Skin epidermis (tissue), 12 donors: ENCODE measurements at regions not wholly inside any gene's neighbourhood (a gene's known extent, or its start where the extent isn't known, plus 50 kb on each side); places are given as distances from the start of the nearest gene placed in this dataset.
A peak's percentile ranks its signal among the peaks of the same experiment; 100 is the strongest.

ENCODE experiments used
- H3K27ac ChIP-seq, 21 experiments: fragments of 200-600 bp; sonication (generic) in 11 of 21; one replicate each; pipeline ENCODE4 v1.5.0; 2020; ENCODE audit warnings: mild to moderate bottlenecking in 3 of 21, inconsistent platforms in 2 of 21, moderate library complexity in 2 of 21
- H3K4me3 ChIP-seq, 7 experiments: fragments of 200-600 bp; sonication (generic) in 2 of 7; one replicate each; pipeline ENCODE4 v1.5.0; 2020; ENCODE audit warnings: inconsistent platforms in 2 of 7, mild to moderate bottlenecking in 2 of 7, moderate library complexity in 1 of 7

DNA sequence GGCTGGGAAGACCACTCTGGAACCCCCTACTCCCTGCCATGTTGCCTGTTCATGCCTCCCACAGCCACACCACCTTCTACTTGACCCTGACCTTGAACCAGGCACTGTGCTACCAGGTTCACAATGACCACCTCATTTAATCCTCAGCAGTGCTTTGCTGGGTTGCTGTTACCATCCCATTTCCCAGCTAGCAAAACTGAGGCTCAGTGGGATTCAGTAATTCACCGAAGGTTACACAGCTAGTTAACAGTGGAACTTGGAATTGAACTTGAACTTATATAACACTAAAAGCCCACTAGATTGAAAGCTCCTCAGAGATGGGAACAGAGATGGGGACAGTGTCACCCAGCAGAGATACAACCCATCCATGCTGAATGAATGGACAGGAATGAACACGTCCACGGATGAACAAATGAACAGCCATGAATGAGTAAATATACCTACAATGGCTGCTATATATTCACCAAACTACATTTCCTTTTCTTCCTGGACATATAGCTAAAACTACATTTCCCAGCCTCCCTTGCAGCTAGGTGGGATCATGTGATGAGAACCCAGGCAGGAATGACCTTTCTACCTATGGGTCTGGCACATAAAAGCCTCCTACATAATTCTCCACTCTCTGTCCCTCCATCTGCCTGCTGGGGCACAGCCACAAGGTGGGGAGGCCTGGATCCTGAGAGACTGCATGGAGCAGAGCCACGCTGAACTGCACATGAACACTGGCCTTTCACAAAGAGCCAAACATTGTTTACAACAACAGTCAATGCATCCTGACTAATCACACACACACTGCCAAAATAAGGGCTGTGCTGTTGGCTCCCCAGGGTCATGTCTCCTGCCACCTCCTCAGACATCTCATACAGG lies 94.8 kb downstream of the RMI2 start:
- Histone ChIP-seq H3K4me3 (no peak overlapping the region), H3K27ac (no peak overlapping the region)

GRCh38 chr16:11440657-11441012 lies 95.4 kb downstream of the RMI2 start:
- H3K27ac ChIP-seq, result no peak overlapping the region
- H3K4me3 ChIP-seq, result no peak overlapping the region

DNA sequence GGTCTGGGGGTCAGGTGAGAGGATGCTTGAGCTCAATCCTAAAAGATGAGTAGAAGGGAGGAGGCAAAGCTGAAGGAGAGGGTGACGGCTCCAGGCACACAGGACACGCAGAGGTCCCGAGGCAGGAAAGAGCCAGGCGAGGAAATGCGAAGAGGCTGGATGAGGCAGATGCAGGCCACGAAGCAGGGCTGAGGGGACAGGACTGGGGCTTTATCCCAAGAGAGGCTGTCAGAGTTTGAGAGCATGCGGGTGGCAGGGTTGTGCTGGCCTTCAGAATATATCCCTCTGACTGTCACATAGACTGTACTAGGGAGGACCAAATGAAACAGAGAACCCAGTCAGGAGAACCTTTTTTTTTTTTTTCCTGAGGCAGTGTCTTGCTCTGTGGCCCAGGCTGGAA lies 100.2 kb downstream of the RMI2 start:
- Histone ChIP-seq H3K4me3 (no peak overlapping the region), H3K27ac (no peak overlapping the region)

GRCh38 chr16:11446566-11447119 lies 101.4 kb downstream of the RMI2 start:
- Histone ChIP-seq H3K27ac (no peak overlapping the region), H3K4me3 (no peak overlapping the region)

DNA sequence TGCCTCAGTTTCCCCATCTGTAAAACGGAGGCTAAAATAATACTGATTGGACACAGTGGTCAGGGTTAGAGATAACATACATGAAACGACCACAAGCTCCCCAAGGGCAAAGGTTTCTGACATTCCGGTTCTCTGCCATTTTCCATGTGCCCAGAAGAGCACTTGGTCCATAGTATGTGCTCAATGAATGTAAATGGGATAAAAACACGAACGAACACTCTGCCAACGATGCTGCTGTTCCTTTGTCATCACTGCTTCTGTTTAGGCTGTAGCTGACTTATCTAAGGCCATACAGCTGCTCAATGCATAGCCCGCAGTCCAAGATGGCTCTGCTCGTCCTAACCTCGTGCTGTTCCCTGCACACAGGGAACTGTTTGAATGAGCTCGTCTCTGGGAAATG lies 102.0 kb downstream of the RMI2 start:
- Histone ChIP-seq H3K4me3 (no peak overlapping the region), H3K27ac (no peak overlapping the region)

- no peak overlapping the region for H3K27ac ChIP-seq
- no peak overlapping the region for H3K4me3 ChIP-seq
Measured at GRCh38 chr16:11447836-11448235, 102.6 kb downstream of the RMI2 start.

- Histone ChIP-seq H3K4me3 (no peak overlapping the region), H3K27ac (no peak overlapping the region)
Measured at GRCh38 chr16:11448796-11449416, 103.6 kb downstream of the RMI2 start.

GRCh38 chr16:11449716-11450115 lies 104.5 kb downstream of the RMI2 start:
- Histone ChIP-seq H3K4me3 (no peak overlapping the region), H3K27ac (no peak overlapping the region)

DNA sequence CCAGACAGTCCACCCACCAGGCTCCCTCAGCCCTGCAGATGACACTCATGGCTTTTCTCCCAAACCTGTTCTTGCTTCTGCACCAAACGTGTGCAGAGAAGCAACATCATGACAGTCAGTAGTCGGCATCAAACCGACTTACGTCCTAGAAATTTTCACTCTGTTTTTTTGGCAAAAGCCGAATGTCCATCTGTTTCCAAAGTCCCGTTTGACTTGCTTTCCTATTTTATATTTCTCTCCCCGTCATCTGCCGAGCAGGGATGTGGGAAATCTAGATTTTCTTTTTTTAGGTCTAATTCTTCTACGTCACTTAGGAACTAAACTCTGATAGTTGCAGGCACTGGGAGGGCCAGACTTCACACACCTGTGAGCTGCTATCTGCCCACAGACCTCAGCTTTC lies 104.9 kb downstream of the RMI2 start:
- Histone ChIP-seq H3K27ac (no peak overlapping the region), H3K4me3 (no peak overlapping the region)

GRCh38 chr16:11452298-11452697 lies 107.0 kb downstream of the RMI2 start:
- Histone ChIP-seq H3K27ac (peak overlapping the region in 4 of 21 experiments; percentile 32 to 60 (median 44)), H3K4me3 (no peak overlapping the region)

GRCh38 chr16:11452746-11453389 lies 107.6 kb downstream of the RMI2 start:
- Histone ChIP-seq H3K27ac (peak overlapping the region in 7 of 21 experiments; percentile 18 to 60 (median 42)), H3K4me3 (no peak overlapping the region)

DNA sequence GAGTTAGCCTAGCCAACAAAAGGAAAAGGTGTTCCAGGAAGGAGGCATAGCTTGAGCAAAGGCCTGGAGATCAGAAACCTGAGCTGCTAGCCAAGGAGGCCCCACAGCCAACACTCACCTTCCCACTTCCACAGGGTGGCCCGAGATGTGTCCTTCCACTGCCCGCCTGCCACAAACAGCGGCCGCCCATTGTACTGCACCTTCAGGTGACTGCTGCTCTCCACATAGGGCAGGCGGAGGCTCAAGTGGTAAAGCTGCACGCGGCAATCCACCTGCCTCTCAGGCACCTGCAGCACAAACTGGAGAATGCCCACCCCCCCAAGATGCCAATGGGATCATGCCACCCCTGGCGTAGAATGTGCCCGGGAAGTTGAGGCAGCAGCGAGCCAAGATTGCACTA lies 111.5 kb downstream of the RMI2 start:
- no peak overlapping the region for H3K4me3 ChIP-seq

GRCh38 chr16:11459722-11460121 lies 114.5 kb downstream of the RMI2 start:
- Histone ChIP-seq H3K4me3 (no peak overlapping the region), H3K27ac (no peak overlapping the region)

More for the DNA sequence above, 111.5 kb downstream of the RMI2 start:
- H3K27ac ChIP-seq, result no peak overlapping the region

DNA sequence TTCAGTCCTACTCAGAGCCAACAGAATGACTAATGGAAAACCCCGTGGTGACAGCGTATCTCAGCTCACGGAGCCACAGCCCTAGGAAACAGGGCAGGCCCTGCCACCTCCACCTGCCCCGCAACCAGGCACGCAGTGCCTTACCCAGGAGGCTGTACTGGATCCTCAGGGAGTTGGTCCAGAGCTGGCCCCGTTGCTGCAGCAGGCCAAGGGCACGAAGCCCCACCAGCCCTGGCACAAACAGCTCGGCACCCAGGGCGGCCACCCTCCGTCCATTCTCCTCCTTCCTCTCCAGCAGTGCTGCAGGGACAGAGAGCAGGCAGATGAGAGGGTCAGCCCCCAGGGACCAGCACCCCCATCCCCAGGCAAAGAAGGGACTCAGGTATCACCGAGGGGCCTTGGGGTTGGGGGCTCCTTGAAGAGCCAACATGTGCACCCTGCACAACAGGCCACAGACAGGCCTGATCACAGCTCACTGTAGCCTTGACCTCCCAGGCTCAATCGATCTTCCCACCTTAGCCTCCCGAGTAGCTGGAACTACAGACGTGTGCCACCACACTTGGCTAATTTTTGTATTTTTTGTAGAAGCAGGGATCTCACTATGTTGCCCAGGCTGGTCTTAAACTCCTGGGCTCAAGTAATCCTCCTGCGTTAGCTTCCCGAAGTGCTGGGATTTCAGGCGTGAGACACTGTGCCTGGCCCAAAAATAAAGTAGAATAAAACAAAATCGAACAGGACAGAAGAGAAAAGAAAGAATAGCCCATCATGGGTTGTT lies 115.7 kb downstream of the RMI2 start:
- H3K4me3 ChIP-seq, result no peak overlapping the region
- no peak overlapping the region for H3K27ac ChIP-seq

DNA sequence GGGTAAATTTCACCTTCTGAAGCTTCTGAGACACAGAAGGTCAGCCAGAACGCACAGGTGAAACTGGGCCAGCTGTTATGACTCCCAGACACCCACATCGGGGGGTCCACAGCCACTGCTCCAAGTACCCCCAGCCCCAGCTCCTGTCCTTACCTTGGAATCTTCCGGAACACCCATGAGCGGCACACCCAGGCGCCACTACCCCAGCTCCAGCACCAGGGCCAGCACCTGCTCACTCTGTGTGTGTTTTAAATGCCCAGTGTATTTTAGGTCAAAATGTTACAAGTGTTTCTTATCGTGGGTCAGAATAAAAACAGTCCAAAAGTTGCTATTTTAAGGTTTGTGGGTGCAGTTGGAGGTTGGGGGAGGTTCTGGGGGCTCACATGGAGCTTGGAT lies 116.3 kb downstream of the RMI2 start:
- Histone ChIP-seq H3K27ac (peak overlapping the region in 1 of 21 experiments; percentile 13), H3K4me3 (no peak overlapping the region)

DNA sequence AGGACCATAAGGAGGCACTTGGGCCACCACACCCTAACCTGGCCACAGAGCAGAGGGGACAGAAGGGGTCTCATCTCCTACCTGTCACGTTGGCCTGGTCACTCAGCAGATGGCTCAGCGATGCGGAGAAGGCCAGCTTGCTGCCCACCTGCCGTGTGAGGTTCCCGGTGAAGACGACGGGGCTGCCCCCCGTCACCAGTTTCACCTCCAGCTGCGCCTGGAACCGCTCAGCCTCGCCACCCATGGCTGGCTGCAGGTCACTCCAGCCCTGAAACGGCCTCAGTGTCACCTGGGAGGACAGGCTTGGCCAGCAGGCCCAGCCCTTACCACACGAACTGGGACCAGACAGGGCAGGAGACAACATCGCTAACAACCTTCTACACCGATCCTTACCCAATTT lies 116.8 kb downstream of the RMI2 start:
- Histone ChIP-seq H3K4me3 (no peak overlapping the region), H3K27ac (no peak overlapping the region)

DNA sequence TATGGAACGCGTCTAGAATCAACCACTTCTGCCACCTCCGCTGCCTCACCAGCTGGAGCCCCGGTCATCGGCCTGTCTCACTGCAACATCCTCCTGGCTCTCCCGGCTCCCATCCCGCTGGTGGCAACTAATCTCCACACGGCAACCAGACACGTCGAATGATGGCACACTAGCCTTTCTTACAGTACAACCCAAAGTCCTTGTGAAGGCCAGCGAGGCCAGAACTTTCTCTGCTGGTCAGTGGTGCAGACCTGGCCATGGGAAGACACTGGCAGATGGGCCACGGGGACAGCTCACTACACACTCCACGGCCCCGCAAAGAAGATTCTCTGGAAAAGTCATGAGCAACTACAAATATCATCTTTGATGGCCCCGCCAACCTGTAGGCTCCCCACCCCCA lies 117.6 kb downstream of the RMI2 start:
- Histone ChIP-seq H3K4me3 (no peak overlapping the region), H3K27ac (no peak overlapping the region)

DNA sequence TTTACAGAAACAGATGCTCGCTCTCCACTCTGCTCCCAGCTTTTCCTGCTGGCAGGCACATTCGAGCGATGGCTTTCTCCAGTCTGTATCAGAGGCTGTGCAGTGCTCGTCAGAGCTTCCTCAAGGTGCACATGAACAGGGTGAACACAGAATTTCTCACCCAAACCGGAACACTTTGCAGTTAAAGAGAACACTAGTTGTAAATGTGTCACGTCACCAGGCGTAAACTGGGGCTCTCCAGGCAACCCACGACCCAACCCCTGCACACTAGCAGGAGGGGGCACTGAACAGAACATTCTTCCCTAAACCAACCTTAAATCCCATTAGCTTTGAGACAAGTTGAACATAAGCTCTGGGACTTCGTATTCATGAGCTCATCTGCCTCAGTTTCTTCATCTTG lies 119.0 kb downstream of the RMI2 start:
- H3K4me3 ChIP-seq, result no peak overlapping the region
- H3K27ac ChIP-seq, result no peak overlapping the region

DNA sequence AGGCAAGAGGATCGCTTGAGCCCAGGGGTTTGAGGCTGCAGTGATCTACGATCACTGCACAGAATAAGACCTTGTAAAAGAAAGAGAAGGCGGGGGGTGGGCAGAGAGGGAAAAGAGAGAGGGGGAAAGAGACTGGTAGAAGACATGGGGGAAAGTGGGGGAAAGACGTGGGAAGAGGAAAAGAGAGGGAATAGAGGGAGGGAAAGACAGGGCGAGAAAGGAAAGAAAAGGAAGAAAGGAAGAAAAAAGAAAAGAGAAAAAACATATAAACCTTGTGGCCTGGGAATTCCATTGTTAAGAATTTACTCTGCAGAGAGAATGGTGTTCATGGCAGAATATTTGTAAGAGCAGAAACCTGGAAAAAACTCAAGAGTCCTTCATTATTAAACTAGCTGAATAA lies 120.4 kb downstream of the RMI2 start:
- no peak overlapping the region for H3K27ac ChIP-seq

More for the DNA sequence above, 120.4 kb downstream of the RMI2 start:
- no peak overlapping the region for H3K4me3 ChIP-seq
